Thyroid gland (tissue), 4 donors: ENCODE measurements at regions not wholly inside any gene's neighbourhood (a gene's known extent, or its start where the extent isn't known, plus 50 kb on each side); places are given as distances from the start of the nearest gene placed in this dataset.

Experiments used
- CTCF ChIP-seq, 6 experiments: fragments of 200-600 bp in 3 of 6; fragments of 450-650 bp in 3 of 6; sonication (generic) in 3 of 6; IDR thresholded peaks; one replicate each; pipeline ENCODE4 v1.5.1; 2016 to 2019; ENCODE audit warnings: antibody characterized with exemption in 6 of 6, mild to moderate bottlenecking in 2 of 6, inconsistent platforms in 1 of 6, moderate library complexity in 1 of 6
- POLR2A ChIP-seq, 2 donors: fragments of 450-650 bp; IDR thresholded peaks; one replicate each; pipeline ENCODE4 v1.6.1; 2017; ENCODE audit warnings: antibody characterized with exemption in 2 of 2, mild to moderate bottlenecking in 2 of 2, moderate library complexity in 1 of 2

GRCh38 chr5:111851631-111852548, 94.9 kb upstream of the NREP start:
- no peak for TF ChIP-seq CTCF (IDR thresholded peaks at IDR 0.05)
- TF ChIP-seq POLR2A (IDR thresholded peaks at IDR 0.05) = no peak
